ENCODE measurements at regions not wholly inside any gene's neighbourhood (a gene's known extent, or its start where the extent isn't known, plus 50 kb on each side); places are given as distances from the start of the nearest gene placed in this dataset.
"Not testable (repeated sequence)": the region's sequence is repeated elsewhere in the genome, so short reads cannot be mapped to it uniquely, and the experiment has no call there.

GRCh38 chr9:95785209-95785608, 90.3 kb upstream of the ERCC6L2 start:
- TF ChIP-seq, protein P1, sequence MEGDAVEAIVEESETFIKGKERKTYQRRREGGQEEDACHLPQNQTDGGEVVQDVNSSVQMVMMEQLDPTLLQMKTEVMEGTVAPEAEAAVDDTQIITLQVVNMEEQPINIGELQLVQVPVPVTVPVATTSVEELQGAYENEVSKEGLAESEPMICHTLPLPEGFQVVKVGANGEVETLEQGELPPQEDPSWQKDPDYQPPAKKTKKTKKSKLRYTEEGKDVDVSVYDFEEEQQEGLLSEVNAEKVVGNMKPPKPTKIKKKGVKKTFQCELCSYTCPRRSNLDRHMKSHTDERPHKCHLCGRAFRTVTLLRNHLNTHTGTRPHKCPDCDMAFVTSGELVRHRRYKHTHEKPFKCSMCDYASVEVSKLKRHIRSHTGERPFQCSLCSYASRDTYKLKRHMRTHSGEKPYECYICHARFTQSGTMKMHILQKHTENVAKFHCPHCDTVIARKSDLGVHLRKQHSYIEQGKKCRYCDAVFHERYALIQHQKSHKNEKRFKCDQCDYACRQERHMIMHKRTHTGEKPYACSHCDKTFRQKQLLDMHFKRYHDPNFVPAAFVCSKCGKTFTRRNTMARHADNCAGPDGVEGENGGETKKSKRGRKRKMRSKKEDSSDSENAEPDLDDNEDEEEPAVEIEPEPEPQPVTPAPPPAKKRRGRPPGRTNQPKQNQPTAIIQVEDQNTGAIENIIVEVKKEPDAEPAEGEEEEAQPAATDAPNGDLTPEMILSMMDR (IDR thresholded peaks at IDR 0.05), result no peak
- no peaks in the 10 kb centered on the region for H3K9me3 ChIP-seq
- no peaks in the 10 kb centered on the region for H3K36me3 ChIP-seq
- H3K4me1 ChIP-seq (ENCODE audit: control insufficient read depth in 1 of 2, insufficient read depth in 1 of 2, low read depth in 1 of 2, low read length in 1 of 2), result no peaks in the 10 kb centered on the region
- H3K4me3 ChIP-seq (ENCODE audit: low read depth in 1 of 2, low read length in 1 of 2), result no peak overlapping the region
- no peak overlapping the region for H3K27ac ChIP-seq
- no peaks in the 10 kb centered on the region for H3K27me3 ChIP-seq

GRCh38 chr9:95784318-95784717, 91.2 kb upstream of the ERCC6L2 start:
- Histone ChIP-seq H3K27me3 (no peaks in the 10 kb centered on the region), H3K4me1 (ENCODE audit: control insufficient read depth in 1 of 2, insufficient read depth in 1 of 2, low read depth in 1 of 2, low read length in 1 of 2) (no peaks in the 10 kb centered on the region), H3K27ac (no peak overlapping the region), H3K4me3 (ENCODE audit: low read depth in 1 of 2, low read length in 1 of 2) (no peak overlapping the region), H3K36me3 (no peaks in the 10 kb centered on the region), H3K9me3 (no peaks in the 10 kb centered on the region)
- TF ChIP-seq, protein P1 (IDR thresholded peaks at IDR 0.05), result no peak

DNA sequence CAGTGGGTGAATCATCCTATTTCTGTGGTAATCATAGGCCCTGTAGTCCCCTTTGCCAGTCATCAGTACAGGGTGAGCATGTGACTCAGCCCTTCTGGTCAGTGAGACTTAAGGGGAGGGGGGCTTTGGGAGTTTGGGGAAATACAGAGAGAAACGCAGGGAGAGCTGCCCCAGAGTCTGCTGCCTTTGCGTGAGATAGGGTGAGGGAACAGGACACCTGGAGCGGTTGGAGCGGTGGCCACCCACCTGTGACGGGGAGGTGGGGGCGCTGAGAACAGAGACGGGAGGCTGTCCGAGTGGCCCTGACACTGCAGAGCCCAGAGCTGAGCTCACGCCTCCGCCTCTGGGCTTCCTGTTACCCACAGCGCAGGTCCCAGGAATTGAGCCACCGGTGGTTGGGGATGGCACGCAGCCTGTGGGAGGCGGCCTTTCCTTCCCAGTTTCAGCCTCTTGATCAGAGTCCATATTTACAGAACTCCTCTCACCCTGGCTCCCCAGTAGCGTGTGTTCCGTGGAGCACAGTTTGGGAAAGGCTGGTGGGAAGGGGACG, 92.0 kb upstream of the ERCC6L2 start:
- Histone ChIP-seq H3K4me1 (ENCODE audit: control insufficient read depth in 1 of 2, insufficient read depth in 1 of 2, low read depth in 1 of 2, low read length in 1 of 2) (no peaks in the 10 kb centered on the region), H3K4me3 (ENCODE audit: low read depth in 1 of 2, low read length in 1 of 2) (no peak overlapping the region), H3K36me3 (no peaks in the 10 kb centered on the region), H3K27me3 (no peaks in the 10 kb centered on the region), H3K9me3 (no peaks in the 10 kb centered on the region), H3K27ac (no peak overlapping the region)
- TF ChIP-seq, protein P1 (IDR thresholded peaks at IDR 0.05), result no peak

GRCh38 chr9:95780751-95781150, 94.7 kb upstream of the ERCC6L2 start:
- Histone ChIP-seq H3K27me3 (no peaks in the 10 kb centered on the region), H3K4me3 (ENCODE audit: low read depth in 1 of 2, low read length in 1 of 2) (no peak overlapping the region), H3K4me1 (ENCODE audit: control insufficient read depth in 1 of 2, insufficient read depth in 1 of 2, low read depth in 1 of 2, low read length in 1 of 2) (no peaks in the 10 kb centered on the region), H3K9me3 (no peaks in the 10 kb centered on the region), H3K27ac (no peak overlapping the region), H3K36me3 (no peaks in the 10 kb centered on the region)
- TF ChIP-seq, protein P1 (IDR thresholded peaks at IDR 0.05), result no peak

- H3K9me3 ChIP-seq, result no peaks in the 10 kb centered on the region
- no peak overlapping the region for H3K4me3 ChIP-seq (ENCODE audit: low read depth in 1 of 2, low read length in 1 of 2)
- TF ChIP-seq, protein P1 (IDR thresholded peaks at IDR 0.05), result no peak
- no peaks in the 10 kb centered on the region for H3K4me1 ChIP-seq (ENCODE audit: control insufficient read depth in 1 of 2, insufficient read depth in 1 of 2, low read depth in 1 of 2, low read length in 1 of 2)
- no peak overlapping the region for H3K27ac ChIP-seq
- H3K27me3 ChIP-seq, result peaks cover 1% of the 10 kb centered on the region
- no peaks in the 10 kb centered on the region for H3K36me3 ChIP-seq
Measured at GRCh38 chr9:95780121-95780520, 95.4 kb upstream of the ERCC6L2 start.

DNA sequence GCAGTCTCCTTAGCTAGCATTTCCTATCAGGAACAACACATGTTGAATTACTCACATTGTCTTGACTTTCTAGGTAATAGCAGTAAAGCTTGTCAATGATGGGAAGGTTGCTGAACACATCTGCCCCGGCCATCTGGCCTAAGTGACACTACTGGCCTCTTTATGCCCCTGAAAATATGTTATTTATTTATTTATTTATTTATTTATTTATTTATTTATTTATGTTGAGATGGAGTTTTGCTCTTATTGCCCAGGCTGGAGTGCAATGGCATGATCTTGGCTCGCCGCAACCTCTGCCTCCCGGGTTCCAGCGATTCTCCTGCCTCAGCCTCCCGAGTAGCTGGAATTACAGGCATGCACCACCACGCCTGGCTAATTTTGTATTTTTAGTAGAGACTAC, 95.9 kb upstream of the ERCC6L2 start:
- H3K9me3 ChIP-seq; H3K4me1 ChIP-seq (ENCODE audit: control insufficient read depth in 1 of 2, insufficient read depth in 1 of 2, low read depth in 1 of 2, low read length in 1 of 2); H3K27ac ChIP-seq; H3K4me3 ChIP-seq (ENCODE audit: low read depth in 1 of 2, low read length in 1 of 2); H3K27me3 ChIP-seq; H3K36me3 ChIP-seq: not testable (repeated sequence)
